Sigmoid colon (tissue), 4 donors: ENCODE measurements at regions not wholly inside any gene's neighbourhood (a gene's known extent, or its start where the extent isn't known, plus 50 kb on each side); places are given as distances from the start of the nearest gene placed in this dataset.

Experiments
- EP300 ChIP-seq, 4 donors: sonication (generic); formaldehyde crosslinking; IDR thresholded peaks; one replicate each; pipeline ENCODE4 v1.6.1; 2017; ENCODE audit warnings: antibody characterized with exemption in 4 of 4
- POLR2A ChIP-seq, 2 donors: fragments of 450-650 bp; IDR thresholded peaks; one replicate each; pipeline ENCODE4 v1.6.1; 2016; ENCODE audit warnings: antibody characterized with exemption in 2 of 2, mild to moderate bottlenecking in 2 of 2, moderate library complexity in 2 of 2
- TF ChIP-seq, protein P1 (sequence below), 4 experiments: fragments of 450-650 bp in 3 of 4; fragments of 200-600 bp in 1 of 4; IDR thresholded peaks; one replicate each; pipeline ENCODE4 v1.5.1; 2016 to 2019; ENCODE audit warnings: antibody characterized with exemption in 4 of 4, mild to moderate bottlenecking in 3 of 4, moderate library complexity in 2 of 4

- TF ChIP-seq EP300 (IDR thresholded peaks at IDR 0.05) (no peak), POLR2A (IDR thresholded peaks at IDR 0.05) (no peak)
- TF ChIP-seq, protein P1, sequence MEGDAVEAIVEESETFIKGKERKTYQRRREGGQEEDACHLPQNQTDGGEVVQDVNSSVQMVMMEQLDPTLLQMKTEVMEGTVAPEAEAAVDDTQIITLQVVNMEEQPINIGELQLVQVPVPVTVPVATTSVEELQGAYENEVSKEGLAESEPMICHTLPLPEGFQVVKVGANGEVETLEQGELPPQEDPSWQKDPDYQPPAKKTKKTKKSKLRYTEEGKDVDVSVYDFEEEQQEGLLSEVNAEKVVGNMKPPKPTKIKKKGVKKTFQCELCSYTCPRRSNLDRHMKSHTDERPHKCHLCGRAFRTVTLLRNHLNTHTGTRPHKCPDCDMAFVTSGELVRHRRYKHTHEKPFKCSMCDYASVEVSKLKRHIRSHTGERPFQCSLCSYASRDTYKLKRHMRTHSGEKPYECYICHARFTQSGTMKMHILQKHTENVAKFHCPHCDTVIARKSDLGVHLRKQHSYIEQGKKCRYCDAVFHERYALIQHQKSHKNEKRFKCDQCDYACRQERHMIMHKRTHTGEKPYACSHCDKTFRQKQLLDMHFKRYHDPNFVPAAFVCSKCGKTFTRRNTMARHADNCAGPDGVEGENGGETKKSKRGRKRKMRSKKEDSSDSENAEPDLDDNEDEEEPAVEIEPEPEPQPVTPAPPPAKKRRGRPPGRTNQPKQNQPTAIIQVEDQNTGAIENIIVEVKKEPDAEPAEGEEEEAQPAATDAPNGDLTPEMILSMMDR (IDR thresholded peaks at IDR 0.05) = no peak
These were observed 68.1 kb upstream of the WDR11 start for GRCh38 chr10:120783098-120783497.
